Activated CD8-positive, alpha-beta memory T cell treated with anti-CD3 and anti-CD28 coated beads for 24 hours (primary cell): ENCODE measurements at regions not wholly inside any gene's neighbourhood (a gene's known extent, or its start where the extent isn't known, plus 50 kb on each side); places are given as distances from the start of the nearest gene placed in this dataset.
"Not testable (repeated sequence)": the region's sequence is repeated elsewhere in the genome, so short reads cannot be mapped to it uniquely, and the experiment has no call there.

Source experiments
- DNase-seq: peaks from one replicate; pipeline ENCODE4 v3.0.0-alpha.2; 2020

- no peak for DNase-seq
Measured at GRCh38 chr12:77253321-77253720, 188.0 kb upstream of the E2F7 start.

- no peak for DNase-seq
Measured at GRCh38 chr12:77251799-77252198, 186.4 kb upstream of the E2F7 start.

GRCh38 chr12:77249892-77250291 is 184.5 kb upstream of the E2F7 start:
- DNase-seq = no peak

- DNase-seq = no peak
Measured at GRCh38 chr12:77248036-77248435, 182.7 kb upstream of the E2F7 start.

GRCh38 chr12:77247542-77247941 is 182.2 kb upstream of the E2F7 start:
- no peak for DNase-seq

GRCh38 chr12:77243345-77243744 is 178.0 kb upstream of the E2F7 start:
- DNase-seq = no peak

GRCh38 chr12:77239617-77240016 is 174.2 kb upstream of the E2F7 start:
- no peak for DNase-seq

- DNase-seq = no peak
Measured at GRCh38 chr12:77238335-77238734, 173.0 kb upstream of the E2F7 start.

GRCh38 chr12:77237896-77238295 is 172.5 kb upstream of the E2F7 start:
- DNase-seq = no peak

GRCh38 chr12:77236066-77236465 is 170.7 kb upstream of the E2F7 start:
- no peak for DNase-seq

- no peak for DNase-seq
Measured at GRCh38 chr12:77232045-77232444, 166.7 kb upstream of the E2F7 start.

- no peak for DNase-seq
Measured at GRCh38 chr12:77231501-77231918, 166.1 kb upstream of the E2F7 start.

- no peak for DNase-seq
Measured at GRCh38 chr12:77229640-77230442, 164.5 kb upstream of the E2F7 start.

GRCh38 chr12:77228376-77228775 is 163.0 kb upstream of the E2F7 start:
- DNase-seq = no peak

- DNase-seq = no peak
Measured at GRCh38 chr12:77226368-77226767, 161.0 kb upstream of the E2F7 start.

- no peak for DNase-seq
Measured at GRCh38 chr12:77225373-77225772, 160.0 kb upstream of the E2F7 start.

GRCh38 chr12:77224346-77224745 is 159.0 kb upstream of the E2F7 start:
- no peak for DNase-seq

GRCh38 chr12:77222336-77222735 is 157.0 kb upstream of the E2F7 start:
- no peak for DNase-seq

GRCh38 chr12:77220586-77220985 is 155.2 kb upstream of the E2F7 start:
- DNase-seq = no peak

- no peak for DNase-seq
Measured at GRCh38 chr12:77218278-77218677, 152.9 kb upstream of the E2F7 start.

GRCh38 chr12:77216136-77216535 is 150.8 kb upstream of the E2F7 start:
- not testable (repeated sequence) for DNase-seq

- DNase-seq = no peak
Measured at GRCh38 chr12:77214136-77214535, 148.8 kb upstream of the E2F7 start.

- no peak for DNase-seq
Measured at GRCh38 chr12:77213319-77213718, 147.9 kb upstream of the E2F7 start.

- no peak for DNase-seq
Measured at GRCh38 chr12:77210724-77211123, 145.4 kb upstream of the E2F7 start.

GRCh38 chr12:77204083-77204482 is 138.7 kb upstream of the E2F7 start:
- no peak for DNase-seq
